DMS 273 treated with DMSO at 0.1 percent for 48 hours (cell line): ENCODE measurements at regions not wholly inside any gene's neighbourhood (a gene's known extent, or its start where the extent isn't known, plus 50 kb on each side); places are given as distances from the start of the nearest gene placed in this dataset.

Experiments
- DNase-seq: peaks from one replicate; lab custom pipeline; 2025; lab: John Stamatoyannopoulos, UW

GRCh38 chr3:148162132-148162531 is 535.6 kb upstream of the AGTR1 start:
- DNase-seq, result no peak

GRCh38 chr3:148168347-148168746 is 529.4 kb upstream of the AGTR1 start:
- no peak for DNase-seq

DNA sequence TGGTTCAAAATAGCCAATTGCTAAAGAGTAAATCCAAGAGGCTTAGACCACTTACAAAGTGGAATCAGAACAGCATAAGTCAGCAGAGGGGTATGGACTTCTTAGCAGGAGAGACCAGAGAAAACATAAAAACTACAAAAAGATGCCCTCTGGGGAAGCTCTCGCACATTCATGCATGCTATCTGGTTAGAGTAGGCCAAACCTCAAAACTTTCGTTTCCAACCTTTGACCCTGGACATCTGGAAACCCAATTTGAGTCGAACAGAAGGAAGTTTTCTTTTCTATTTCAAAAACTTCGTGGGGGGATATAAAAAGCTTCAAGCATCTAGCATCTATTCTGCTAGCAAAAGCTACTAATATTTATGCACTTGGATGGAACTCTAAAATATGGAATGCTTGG is 523.9 kb upstream of the AGTR1 start:
- no peak for DNase-seq

GRCh38 chr3:148175214-148175613 is 522.5 kb upstream of the AGTR1 start:
- no peak for DNase-seq

GRCh38 chr3:148178503-148178902 is 519.2 kb upstream of the AGTR1 start:
- DNase-seq, result no peak

GRCh38 chr3:148184798-148185197 is 512.9 kb upstream of the AGTR1 start:
- no peak for DNase-seq

DNA sequence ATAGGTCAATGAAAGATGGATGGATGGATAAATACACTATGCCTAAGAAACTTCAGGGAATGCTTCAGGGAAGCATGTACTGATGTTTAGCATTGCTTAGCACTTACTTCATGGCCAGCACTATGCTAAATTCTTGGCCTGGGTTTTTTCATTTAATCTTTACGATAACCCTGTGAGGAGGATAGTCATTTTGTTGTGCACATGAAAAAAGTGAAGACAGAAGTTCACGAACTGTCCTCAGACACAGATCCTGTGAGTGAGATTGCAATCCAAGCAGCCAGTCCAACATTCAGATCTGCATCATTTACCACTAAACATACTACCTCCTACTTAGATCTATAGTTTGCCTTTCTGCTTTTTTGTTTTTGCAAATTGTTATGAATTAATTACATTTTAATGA is 510.8 kb upstream of the AGTR1 start:
- DNase-seq, result no peak

DNA sequence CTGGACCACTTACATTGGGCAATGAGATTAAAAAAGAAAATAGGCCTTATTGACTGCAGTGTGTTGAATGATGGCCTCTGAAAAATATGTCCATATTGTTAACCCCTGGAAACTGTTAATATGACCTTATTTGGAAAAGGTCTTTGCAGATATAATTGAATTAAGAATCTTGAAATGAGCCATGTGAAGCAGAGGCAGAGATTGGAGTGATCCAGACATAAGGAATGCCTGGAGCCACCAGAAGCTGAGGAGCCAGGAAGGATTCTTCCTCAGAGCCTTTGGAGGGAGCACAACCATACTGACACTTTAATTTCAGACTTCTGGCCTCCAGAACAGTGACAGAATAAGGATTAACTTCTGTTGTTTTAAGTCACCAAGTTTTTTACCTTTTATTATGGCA is 510.4 kb upstream of the AGTR1 start:
- no peak for DNase-seq

GRCh38 chr3:148190441-148190990 is 507.2 kb upstream of the AGTR1 start:
- no peak for DNase-seq

GRCh38 chr3:148191966-148192365 is 505.7 kb upstream of the AGTR1 start:
- DNase-seq, result no peak

DNA sequence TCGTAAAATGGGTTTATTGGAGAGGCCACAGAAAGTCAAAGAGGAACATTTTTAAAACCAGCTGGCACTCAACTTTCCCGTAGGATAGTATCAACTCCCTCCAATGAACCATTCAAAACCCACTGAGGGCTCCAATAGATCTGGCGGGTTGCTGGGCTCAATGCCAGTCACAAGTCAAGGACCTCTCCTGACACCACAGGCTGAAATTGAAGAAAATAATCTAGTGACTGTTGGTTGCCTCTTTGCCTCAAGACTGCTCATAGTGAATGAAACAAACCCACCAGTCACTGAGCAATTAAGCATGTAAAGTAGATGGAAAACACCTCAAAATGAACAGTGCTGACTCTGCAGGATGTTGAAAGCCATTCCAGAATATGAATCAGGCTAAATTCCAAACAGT is 500.6 kb upstream of the AGTR1 start:
- no peak for DNase-seq

DNA sequence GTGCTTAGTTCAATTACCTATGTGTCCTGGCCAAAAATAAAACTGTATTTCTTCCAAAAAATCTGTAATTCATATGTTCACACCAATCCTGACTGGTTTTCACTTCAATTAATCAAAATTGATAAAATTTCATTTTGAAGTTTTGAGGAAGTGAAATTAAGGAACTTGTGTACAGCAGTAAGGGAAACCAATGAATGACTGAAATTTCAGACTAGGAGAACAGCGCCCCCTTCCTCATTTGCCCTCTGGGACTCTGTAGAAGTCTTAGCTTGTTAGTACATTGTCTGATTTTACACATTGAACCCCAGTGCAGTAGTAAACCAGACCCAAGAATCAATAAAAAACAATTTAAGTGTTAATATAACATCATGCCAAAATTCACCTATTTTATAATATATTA is 495.3 kb upstream of the AGTR1 start:
- no peak for DNase-seq

DNA sequence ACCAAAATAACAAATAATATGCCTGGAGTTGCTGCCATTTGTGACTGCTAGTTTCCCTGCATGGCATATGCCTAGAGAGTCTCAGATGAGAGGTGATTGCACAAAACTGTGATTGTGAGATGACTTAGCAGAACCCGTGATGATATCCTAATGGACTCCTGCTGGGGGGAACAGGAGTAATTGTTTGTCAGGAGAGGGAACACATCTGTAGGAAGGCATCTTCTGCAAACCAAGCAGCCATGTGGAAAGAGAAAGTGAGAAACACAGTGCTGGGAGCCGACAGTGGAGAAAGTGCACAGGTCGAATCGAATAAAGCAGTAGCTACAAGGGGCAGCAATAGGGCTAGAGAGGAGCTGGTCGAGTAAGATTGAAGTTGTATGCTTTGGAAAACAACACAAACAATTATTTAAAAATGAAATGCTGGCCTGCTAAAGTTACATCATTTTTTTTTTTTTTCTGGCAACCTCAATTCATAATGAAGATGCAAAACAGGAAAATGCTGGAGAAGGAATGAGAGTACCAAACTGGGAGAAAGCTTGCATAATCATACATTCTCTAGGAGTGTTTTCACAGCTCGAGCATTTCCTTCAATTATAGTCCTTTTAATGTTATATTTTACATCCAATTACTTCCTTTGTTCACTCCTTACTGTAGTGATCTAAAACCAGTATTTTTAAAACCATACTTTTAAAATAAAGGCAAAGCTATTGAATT is 494.2 kb upstream of the AGTR1 start:
- DNase-seq, result no peak

GRCh38 chr3:148204131-148204530 is 493.6 kb upstream of the AGTR1 start:
- no peak for DNase-seq

GRCh38 chr3:148205977-148206376 is 491.7 kb upstream of the AGTR1 start:
- DNase-seq, result no peak

- no peak for DNase-seq
These were observed 491.3 kb upstream of the AGTR1 start for GRCh38 chr3:148206446-148206845.

DNA sequence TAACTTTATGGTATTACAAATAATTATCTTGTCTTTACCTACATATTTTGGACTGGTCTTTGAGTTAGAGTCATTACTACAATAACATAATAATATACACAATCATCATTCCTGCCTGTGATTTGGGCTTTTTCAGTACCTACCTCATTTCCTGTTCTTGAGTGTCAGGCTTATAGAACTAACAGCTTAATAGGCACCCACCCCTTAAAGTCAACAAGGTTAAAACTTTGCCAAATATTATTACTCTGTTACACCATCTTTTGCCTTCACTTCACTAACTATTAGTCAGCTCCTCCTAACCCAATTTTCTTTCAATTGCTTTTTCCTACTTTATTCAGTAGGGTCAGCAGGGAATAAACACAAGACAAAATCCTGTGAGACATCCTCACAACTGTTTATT is 488.7 kb upstream of the AGTR1 start:
- DNase-seq, result no peak

DNA sequence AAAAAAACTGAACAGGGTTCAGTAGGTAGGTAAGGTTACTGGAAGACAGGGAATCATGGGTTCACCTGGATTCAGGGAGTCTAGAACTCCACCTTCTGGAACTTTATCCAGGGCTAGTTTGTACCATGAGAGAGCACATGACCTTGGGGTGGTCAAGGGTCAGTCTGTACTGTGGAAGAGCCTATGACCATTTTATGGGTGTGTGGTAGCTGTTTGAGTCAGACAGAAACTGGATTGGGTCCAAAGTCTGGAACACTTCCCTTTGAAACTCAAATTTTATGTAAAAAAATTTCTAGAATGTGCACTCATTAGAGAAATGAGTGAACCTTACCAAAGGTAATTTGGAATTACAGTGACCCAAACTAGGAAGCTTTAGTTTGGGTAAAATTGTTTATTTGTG is 486.0 kb upstream of the AGTR1 start:
- DNase-seq, result no peak

DNA sequence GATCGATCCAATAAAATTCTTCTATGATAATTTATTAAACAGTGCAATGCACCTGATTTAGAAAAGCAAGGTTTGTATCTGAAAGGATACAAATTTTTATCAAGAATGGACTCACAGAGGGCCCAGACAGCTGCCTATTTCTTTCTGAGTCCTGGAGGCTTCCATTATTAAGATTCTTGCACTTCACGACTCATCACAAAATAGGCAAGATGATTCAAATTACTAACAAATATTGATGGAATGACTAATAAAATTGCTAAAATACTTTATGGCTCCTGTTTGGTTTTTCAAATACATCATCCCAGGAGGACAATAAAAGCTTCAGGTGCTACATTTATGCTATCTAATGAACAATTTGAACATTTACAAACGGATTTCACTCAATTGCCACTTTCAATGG is 483.0 kb upstream of the AGTR1 start:
- DNase-seq, result no peak

DNA sequence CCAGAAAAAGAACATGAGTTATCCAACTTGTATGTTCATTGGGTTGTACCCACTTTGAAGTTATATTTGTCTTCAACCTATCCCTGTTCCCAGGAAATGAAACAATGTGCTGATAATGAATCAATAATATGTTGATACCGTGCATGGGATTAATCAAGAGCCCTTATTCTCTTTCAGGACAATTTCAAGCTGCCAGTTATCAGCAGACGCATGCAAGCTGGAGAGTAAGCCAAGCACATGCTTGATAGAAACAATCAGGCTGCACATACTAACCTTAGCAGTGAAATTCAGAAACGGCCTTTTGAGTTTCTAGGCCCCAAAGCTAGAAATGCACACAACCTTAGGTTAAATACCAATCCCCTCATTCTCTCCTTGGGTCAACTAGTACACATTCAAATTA is 480.4 kb upstream of the AGTR1 start:
- DNase-seq, result no peak

DNA sequence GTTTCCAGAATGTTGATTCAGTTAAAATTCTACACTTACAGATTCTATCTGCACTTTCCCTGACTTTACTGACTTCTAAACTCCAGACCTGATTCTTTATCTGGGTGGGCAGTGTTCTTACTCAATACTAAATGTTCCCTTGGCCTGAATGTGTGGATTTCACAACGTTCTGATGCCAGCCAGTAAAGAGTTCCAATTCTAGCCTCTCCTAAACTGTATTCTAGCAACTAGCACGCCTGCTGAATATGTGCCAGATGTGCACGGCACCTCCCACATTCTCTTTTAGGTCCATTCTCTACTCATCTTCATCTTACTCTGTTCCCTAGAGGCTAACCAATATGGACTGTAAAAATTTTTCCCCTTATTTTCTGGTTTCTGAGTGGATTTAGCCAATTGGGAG is 479.5 kb upstream of the AGTR1 start:
- no peak for DNase-seq

- no peak for DNase-seq
These were observed 477.7 kb upstream of the AGTR1 start for GRCh38 chr3:148219999-148220398.

GRCh38 chr3:148221303-148221702 is 476.4 kb upstream of the AGTR1 start:
- no peak for DNase-seq

- DNase-seq, result no peak
These were observed 474.4 kb upstream of the AGTR1 start for GRCh38 chr3:148223266-148223665.
